DMS114 treated with DMSO at 0.1 percent for 48 hours (cell line): ENCODE measurements at regions not wholly inside any gene's neighbourhood (a gene's known extent, or its start where the extent isn't known, plus 50 kb on each side); places are given as distances from the start of the nearest gene placed in this dataset.
"Not testable (repeated sequence)": the region's sequence is repeated elsewhere in the genome, so short reads cannot be mapped to it uniquely, and the experiment has no call there.

Experiments
- DNase-seq: peaks from one replicate; lab custom pipeline; 2025; ENCODE audit not compliant: unreplicated experiment; lab: John Stamatoyannopoulos, UW

DNA sequence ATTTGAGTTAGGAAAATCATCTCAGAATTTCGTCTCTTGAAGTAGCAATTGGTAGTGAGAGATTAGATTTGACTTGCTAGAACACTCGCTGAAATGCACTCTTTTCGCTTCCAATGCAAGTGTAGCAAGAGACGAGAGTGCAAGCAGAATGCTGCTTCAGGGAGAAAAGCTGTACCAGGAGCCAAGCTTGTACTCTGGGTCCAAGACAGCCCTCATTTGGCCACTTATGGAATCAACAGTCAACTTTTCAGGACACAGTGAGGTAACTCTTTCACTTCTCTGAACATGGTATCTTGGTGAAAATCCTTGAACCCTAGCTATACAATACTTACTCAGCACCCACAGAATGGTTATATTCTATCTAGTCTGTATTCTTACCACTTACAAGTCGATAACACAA lies 107.6 kb upstream of the TERB2 start:
- not testable (repeated sequence) for DNase-seq

DNA sequence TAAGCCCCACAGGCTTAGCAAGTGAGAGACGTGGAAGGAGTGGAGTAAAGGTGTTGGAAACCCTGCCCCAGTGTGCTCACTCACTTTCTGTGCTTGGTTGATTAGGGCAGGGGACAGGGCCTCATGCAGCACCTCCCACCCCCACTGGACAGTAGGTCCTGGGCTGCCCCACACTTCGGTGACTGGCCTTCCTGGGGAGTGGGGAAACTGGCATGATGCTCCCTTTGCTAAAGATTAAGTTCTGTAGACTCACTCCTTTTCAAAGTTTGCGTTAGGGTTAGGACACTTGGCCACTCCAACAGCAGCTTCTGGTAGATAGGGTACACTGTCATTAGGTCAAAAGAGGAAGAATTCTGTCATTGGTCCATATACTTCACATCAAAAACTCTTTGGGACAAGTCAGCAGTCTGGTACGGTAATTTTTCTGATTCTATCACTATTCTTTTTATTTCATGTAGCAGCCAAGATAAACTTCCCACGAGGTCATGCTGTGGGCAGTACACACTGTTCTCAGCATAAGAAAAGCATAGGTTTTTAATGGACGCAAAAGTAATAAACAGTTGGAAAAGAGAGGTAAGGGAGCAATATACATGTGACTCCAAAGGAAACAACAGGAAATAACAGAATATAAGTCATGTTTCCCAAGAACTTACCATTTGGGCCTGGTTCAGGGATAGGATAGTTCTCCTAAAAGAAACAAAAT lies 106.6 kb upstream of the TERB2 start:
- not testable (repeated sequence) for DNase-seq

- peak; percentile 16 for DNase-seq
These were observed 103.1 kb upstream of the TERB2 start for GRCh38 chr15:44853304-44853950.

DNA sequence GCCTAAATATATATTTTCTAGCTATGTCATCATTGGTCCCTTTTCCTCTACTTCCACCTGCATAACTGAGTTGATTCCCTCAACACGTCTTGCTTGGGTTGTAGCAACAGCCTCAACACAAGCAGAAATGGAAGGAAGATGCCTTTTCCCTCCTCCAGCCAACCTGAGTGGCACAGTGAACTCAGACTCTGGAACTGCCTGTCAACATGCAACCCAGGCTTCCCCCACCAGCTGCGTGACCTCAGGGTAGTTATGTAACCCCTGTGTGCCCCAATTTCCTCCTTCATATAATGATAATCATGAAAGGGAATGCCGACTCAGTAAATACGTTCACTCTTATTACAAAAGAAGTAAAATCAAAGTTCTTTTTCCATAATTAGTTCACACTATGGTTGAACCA lies 101.8 kb upstream of the TERB2 start:
- DNase-seq, result not testable (repeated sequence)

GRCh38 chr15:44856284-44856683 lies 100.2 kb upstream of the TERB2 start:
- DNase-seq, result not testable (repeated sequence)

DNA sequence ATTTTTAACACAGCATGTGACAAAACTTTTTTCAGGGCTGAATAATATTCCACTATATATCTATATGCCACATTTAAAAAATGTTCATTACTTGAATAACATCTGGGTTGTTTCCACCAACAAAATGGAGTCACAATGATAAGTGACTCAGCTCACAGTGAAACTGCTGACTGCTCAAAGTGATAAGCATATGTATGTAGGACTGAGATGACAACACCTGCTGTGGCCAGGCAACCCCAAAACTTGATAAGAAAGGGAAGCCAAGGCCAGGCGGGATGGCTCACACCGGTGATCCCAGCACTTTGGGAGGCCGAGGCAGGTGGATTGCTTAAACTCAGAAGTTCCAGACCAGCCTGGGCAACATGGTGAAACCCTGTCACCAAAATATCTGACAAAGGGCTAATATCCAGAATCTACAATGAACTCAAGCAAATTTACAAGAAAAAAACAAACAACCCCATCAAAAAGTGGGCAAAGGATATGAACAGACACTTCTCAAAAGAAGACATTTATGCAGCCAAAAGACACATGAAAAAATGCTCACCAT lies 99.2 kb upstream of the TERB2 start:
- DNase-seq, result not testable (repeated sequence)

- not testable (repeated sequence) for DNase-seq
These were observed 97.4 kb upstream of the TERB2 start for GRCh38 chr15:44859088-44859487.

- not testable (repeated sequence) for DNase-seq
These were observed 96.3 kb upstream of the TERB2 start for GRCh38 chr15:44860168-44860567.

DNA sequence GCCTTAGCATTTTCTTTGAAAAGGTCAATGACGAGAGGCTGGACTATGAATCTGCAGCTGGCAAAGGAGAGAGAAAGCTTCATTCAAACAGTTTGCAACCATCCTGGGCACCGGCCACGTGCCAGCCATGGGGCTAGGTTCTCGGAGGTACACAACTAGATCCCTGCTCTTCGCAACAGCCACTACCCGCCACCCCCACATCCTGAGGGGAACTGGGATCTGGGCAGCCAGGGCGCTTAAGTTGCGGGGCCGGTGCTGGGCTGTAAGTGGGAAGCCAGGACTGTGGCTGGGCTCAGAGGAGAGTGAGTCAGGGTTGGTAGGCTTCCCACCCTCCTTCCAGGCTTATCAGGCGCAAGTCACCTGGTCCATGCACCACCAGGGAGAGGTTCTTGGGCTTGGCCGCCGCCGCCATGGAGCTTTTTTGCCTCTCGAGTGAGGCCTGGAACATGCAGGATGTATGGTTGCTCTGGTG lies 95.0 kb upstream of the TERB2 start:
- no peak for DNase-seq

- no peak for DNase-seq
These were observed 94.6 kb upstream of the TERB2 start for GRCh38 chr15:44861917-44862316.

GRCh38 chr15:44862866-44863265 lies 93.6 kb upstream of the TERB2 start:
- not testable (repeated sequence) for DNase-seq

DNA sequence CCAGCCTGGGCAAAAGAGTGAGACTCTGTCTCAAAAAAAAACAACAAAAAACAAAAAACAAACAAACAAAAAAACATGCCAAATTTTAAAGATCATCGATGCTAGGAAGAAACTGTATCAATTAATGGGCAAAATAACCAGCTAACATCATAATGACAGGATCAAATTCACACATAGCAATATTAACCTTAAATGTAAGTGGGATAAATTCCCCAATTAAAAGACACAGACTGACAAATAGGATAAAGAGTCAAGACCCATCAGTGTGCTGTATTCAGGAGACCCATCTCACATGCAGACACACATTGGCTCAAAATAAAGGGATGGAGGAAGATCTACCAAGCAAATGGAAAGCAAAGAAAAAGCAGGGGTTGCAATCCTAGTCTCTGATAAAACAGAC lies 88.4 kb upstream of the TERB2 start:
- not testable (repeated sequence) for DNase-seq

DNA sequence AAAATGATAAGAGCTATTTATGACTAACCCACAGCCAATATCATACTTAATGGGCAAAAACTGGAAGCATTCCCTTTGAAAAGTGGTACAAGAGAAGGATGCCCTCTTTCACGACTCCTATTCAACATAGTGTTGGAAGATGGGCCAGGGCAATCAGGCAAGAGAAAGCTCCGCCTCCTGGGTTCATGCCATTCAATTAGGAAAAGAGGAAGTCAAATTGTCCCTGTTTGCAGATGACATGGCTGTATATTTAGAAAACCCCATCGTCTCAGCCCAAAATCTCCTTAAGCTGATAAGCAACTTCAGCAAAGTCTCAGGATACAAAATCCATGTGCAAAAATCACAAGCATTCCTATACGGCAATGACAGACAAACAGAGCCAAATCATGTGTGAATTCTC lies 86.4 kb upstream of the TERB2 start:
- not testable (repeated sequence) for DNase-seq

DNA sequence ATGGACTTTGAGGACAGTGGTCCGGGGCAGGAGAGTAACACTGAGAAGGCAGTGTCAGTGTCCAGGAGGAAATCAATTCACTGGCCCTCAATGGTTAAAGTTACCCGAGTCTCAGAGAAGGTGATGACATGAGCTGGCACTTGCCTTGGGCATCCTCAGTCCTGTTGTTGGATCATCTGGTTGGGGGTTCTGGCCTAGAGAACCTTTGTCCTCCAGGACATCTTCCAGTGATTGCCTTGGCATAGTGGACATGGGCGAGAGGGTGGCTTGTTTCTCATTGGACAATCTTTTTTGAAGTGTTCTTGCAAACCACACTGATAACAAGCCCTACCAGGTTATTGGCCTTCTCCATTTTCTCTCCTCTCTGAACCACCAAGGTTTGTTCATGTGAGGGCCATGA lies 83.4 kb upstream of the TERB2 start:
- DNase-seq, result no peak

DNA sequence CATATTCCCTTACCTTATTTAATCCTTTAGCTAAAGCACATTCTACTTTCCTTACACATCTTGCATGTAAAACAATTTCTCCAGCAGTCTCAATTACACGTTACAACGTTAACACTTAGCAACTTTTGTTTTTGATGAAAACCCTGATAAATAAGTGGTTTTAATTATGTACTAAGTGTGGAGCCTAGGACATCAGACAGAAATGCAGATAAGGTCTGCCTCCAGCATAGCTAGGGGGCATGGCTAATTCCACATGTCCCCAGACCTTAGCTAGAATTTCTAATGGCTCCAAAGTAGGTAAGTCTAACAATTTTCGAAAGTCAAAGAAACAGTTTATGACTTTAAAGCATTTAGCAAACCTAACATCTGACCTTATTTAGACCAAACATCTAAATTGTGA lies 77.4 kb upstream of the TERB2 start:
- no peak for DNase-seq

DNA sequence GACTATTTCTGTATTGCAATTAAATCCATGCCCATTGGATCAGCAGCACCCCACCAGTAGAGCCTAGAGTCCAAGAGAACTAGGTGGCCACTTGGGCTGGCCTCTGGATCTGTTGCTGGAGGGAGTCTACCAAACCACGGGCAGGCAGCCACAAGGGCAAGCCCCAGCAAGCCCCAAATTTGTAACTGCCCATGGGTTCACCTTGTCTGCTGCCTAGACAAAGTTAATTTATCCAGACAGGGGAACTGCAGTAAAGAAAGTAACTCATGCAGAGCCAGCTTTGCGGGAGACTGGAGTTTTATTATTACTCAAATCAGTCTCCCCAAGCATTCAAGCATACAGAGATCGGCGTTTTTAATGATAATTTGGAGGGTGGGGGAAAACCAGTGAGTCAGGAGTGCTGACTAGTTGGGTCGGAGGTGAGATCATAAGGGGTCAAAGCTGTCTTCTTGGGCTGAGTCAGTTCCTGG lies 74.0 kb upstream of the TERB2 start:
- no peak for DNase-seq

DNA sequence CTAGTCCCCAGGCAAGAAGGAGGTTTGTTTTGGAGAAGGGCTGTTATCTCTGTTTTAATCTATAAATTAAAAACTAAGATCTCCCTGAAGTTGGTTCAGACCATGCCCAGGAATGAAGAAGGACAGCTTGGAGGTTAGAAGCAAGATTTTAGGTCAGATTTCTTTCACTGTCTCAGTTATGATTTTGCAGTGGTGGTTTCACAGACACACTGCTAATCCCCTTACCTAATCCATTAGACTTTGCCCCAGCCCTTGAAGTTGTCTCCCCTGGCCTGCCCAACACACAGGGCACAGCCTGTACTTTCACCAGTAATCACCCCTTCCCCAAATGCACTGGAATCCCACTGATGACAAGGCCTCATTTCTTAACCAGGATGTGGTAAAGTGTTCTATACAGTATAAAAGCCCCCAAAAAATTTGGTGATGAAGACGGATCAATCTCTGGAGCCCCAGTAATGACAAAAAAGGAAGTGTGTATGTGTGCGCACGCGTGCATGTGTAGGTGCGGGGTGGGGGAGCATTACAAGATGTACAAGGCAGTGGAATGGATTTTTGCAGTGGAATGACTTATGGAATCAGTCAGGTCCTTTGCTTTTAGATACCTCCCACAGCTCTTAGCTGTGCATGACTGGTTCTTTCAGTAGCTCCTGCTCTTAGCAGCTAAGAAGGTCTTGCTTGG lies 73.1 kb upstream of the TERB2 start:
- no peak for DNase-seq

DNA sequence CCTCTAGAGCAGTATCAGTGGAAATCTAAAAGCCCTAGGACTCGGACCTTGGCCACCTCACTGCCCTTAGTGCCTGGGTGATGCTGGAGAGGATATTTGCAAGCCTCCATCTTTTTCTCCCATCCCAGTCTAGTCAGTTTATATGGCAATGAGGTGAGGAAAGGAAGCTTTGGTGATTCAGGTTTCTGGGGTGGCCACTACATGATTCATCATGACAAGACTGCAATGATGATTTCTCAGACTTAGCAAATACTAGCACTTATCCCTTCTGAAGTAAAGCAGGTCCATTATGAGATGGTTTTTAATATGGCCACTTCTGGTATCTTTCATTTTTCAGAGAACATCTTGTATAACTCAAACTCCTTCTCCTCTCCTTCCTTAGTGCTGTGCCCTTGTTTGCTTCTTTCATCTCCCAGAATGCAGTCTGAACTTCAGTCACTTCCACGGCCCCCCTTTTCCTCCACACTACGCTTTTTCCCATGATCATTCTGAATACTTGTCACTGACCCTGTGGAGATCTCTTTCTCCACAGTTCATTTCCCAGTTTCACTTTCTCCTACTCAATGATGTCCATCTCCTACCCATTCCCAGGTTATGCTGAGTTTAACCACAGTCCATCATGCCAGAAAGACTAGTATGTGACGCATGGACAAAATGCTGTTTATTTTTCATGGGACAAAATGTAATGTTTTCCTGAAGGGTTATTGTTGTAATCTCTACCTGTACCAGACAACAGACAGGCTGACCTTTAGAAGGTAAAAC lies 57.4 kb upstream of the TERB2 start:
- not testable (repeated sequence) for DNase-seq

DNA sequence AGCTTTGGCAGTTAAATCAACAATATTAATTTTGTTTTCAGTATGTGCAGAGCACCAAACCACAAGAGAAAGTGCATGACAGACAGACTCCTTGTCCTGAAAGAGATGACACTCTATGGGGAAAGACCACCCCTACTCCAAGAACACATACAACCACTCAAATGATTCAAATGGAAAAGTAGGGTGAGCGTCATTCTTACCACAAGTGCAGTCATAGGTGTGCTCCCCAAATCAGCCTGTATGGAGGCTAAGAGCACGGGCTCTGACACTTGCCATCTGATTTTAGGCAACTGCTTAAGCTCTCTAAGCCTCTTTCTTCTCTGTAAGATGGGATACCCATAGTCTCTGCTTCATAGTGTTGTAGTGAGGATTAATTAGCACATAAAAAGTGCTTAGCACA lies 56.7 kb upstream of the TERB2 start:
- DNase-seq, result not testable (repeated sequence)

DNA sequence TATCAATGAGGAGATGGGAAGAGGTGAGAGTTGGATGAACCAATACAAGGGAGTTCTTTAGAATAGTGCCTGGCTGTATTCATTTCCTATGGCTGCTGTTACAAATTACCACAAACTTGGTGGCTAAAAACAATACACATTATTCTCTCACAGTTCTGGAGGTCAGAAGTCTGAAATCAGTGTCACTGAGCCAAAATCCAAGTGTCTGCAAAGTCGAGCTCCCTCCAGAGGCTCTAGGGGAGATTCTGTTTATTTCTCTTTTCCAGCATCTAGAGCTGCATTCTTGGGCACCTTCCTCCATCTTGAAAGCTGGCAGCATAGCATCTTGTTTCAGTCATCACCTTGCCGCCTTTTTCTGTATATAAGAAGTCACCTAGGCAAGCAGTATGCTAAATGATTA lies 55.7 kb upstream of the TERB2 start:
- not testable (repeated sequence) for DNase-seq

- not testable (repeated sequence) for DNase-seq
These were observed 53.2 kb upstream of the TERB2 start for GRCh38 chr15:44903281-44903680.
